HCT116 (cell line): ENCODE measurements at regions not wholly inside any gene's neighbourhood (a gene's known extent, or its start where the extent isn't known, plus 50 kb on each side); places are given as distances from the start of the nearest gene placed in this dataset.

Source experiments
- ATAC-seq: fragments of 200-7000 bp; cut with Tn5 transposase; 2 replicates; pipeline ENCODE4 v1.9.1; 2020; ENCODE audit warnings: mild to moderate bottlenecking, moderate library complexity
- BruUV-seq: library from RNA; stranded (reverse); fragments of 400-500 nt; replicated peaks from 2 replicates; lab custom pipeline; 2021; lab: Mats Ljungman, UMichigan
- CTCF ChIA-PET: fragments of 300-600 bp; sonication (Branson Sonifier 250); formaldehyde crosslinking; loops from one replicate; lab custom pipeline; 2021; ENCODE audit warnings: antibody characterized with exemption; lab: Charles Lee
- POLR2A ChIA-PET: fragments of 300-600, 350-600 bp; sonication (Branson Sonifier 250); formaldehyde crosslinking; loops from one replicate; lab custom pipeline; 2021; ENCODE audit warnings: antibody characterized with exemption; lab: Charles Lee
- RAD21 ChIA-PET, 2 experiments: fragments of 300-600 bp; sonication (Branson Sonifier 250); formaldehyde crosslinking; loops; one replicate each; lab custom pipeline; 2023; ENCODE audit warnings: low total read pairs in 2 of 2; ENCODE audit not compliant: uncharacterized antibody in 2 of 2, unreplicated experiment in 2 of 2, low non-redundant PET in 1 of 2; lab: Charles Lee
- DNase-seq: peaks from one replicate; pipeline ENCODE4 v3.0.0-alpha.2; 2010; ENCODE audit warnings: low read depth, low spot score
- H2AFZ ChIP-seq: fragments of 200-600 bp; shearing (Covaris generic), sonication (generic); 2 replicates; pipeline ENCODE4 v1.6.1; 2017; ENCODE audit warnings: low read depth, mixed run types, mixed read lengths, antibody characterized with exemption, low read length; ENCODE audit not compliant: poor library complexity, severe bottlenecking
- H3K27ac ChIP-seq: 2 replicates; pipeline ENCODE4 v1.5.1; 2012; ENCODE audit warnings: low read depth, low read length
- H3K27me3 ChIP-seq: fragments of 200-600 bp; sonication (generic); 2 replicates; pipeline ENCODE4 v1.6.1; 2016; ENCODE audit warnings: mixed run types, low read length, mixed read lengths; ENCODE audit not compliant: insufficient read depth
- H3K36me3 ChIP-seq, 2 experiments: fragments of 200-500 bp in 1 of 2; fragments of 200-600 bp in 1 of 2; sonication (Bioruptor generic) in 1 of 2; sonication (generic) in 1 of 2; 2 replicates each; pipeline versions ENCODE4 v1.5.1 to v1.6.1; 2014 to 2016; ENCODE audit warnings: low read length in 2 of 2, inconsistent platforms in 1 of 2, mixed read lengths in 1 of 2, mixed run types in 1 of 2; ENCODE audit not compliant: insufficient read depth in 2 of 2, control insufficient read depth in 1 of 2
- H3K4me1 ChIP-seq, 2 experiments: fragments of 200-600 bp in 1 of 2; sonication (generic) in 1 of 2; 2 replicates each; pipeline versions ENCODE4 v1.5.1 to v1.6.1; 2012 to 2017; ENCODE audit warnings: low read length in 2 of 2, inconsistent platforms in 1 of 2, mild to moderate bottlenecking in 1 of 2, mixed read lengths in 1 of 2, mixed run types in 1 of 2, moderate library complexity in 1 of 2; ENCODE audit not compliant: insufficient read depth in 2 of 2, control insufficient read depth in 1 of 2
- H3K4me2 ChIP-seq: fragments of 200-600 bp; sonication (generic); 2 replicates; pipeline ENCODE4 v1.6.1; 2017; ENCODE audit warnings: mixed run types, low read length, mixed read lengths
- H3K4me3 ChIP-seq, 2 experiments: fragments of 200-600 bp in 1 of 2; sonication (generic) in 1 of 2; replicated peaks in 1 of 2; 2 replicates each; pipeline ENCODE4 v1.5.1; 2011 to 2016; ENCODE audit warnings: low read length in 2 of 2, control low read depth in 1 of 2, low read depth in 1 of 2, mild to moderate bottlenecking in 1 of 2, mixed read lengths in 1 of 2, mixed run types in 1 of 2
- H3K79me2 ChIP-seq: fragments of 200-600 bp; sonication (generic); 2 replicates; pipeline ENCODE4 v1.6.1; 2017; ENCODE audit warnings: mild to moderate bottlenecking, mixed run types, low read length, moderate library complexity, mixed read lengths; ENCODE audit not compliant: insufficient read depth
- H3K9ac ChIP-seq: fragments of 200-600 bp; sonication (generic); 2 replicates; pipeline ENCODE4 v1.6.1; 2016; ENCODE audit warnings: low read length, mixed read lengths
- H3K9me2 ChIP-seq: fragments of 200-600 bp; sonication (generic), shearing (Covaris generic); 2 replicates; pipeline ENCODE4 v1.6.1; 2017; ENCODE audit warnings: mixed run types, mild to moderate bottlenecking, moderate library complexity; ENCODE audit not compliant: insufficient read depth
- H3K9me3 ChIP-seq, 2 experiments: fragments of 200-500 bp in 1 of 2; fragments of 200-600 bp in 1 of 2; sonication (Bioruptor generic) in 1 of 2; sonication (generic) in 1 of 2; 2 replicates each; pipeline ENCODE4 v1.6.1; 2014 to 2017; ENCODE audit warnings: low read length in 2 of 2, mixed read lengths in 2 of 2, inconsistent platforms in 1 of 2, low read depth in 1 of 2, mild to moderate bottlenecking in 1 of 2, mixed run types in 1 of 2, moderate library complexity in 1 of 2; ENCODE audit not compliant: control insufficient read depth in 1 of 2, insufficient read depth in 1 of 2
- H4K20me1 ChIP-seq: fragments of 200-600 bp; sonication (generic), shearing (Covaris generic); 2 replicates; pipeline ENCODE4 v1.6.1; 2017; ENCODE audit warnings: mixed run types, mild to moderate bottlenecking, moderate library complexity; ENCODE audit not compliant: insufficient read depth
- ATF3 ChIP-seq: IDR thresholded peaks from 2 replicates; pipeline ENCODE4 v1.6.1; 2012
- CBX3 ChIP-seq: IDR thresholded peaks from 2 replicates; pipeline ENCODE4 v1.6.1; 2012; ENCODE audit warnings: low read depth
- CEBPB ChIP-seq: IDR thresholded peaks from 2 replicates; pipeline ENCODE4 v1.6.1; 2012; ENCODE audit warnings: low read depth
- CTCF ChIP-seq, 3 experiments: fragments of 200-600 bp in 1 of 3; sonication (generic) in 1 of 3; IDR thresholded peaks in 2 of 3; conservative IDR thresholded peaks in 1 of 3; 2 replicates each; pipeline ENCODE4 v1.5.1; 2012 to 2017; ENCODE audit warnings: low read depth in 2 of 3, low read length in 2 of 3, antibody characterized with exemption in 1 of 3, borderline replicate concordance in 1 of 3, control low read depth in 1 of 3, mild to moderate bottlenecking in 1 of 3, mixed read lengths in 1 of 3, mixed run types in 1 of 3, moderate library complexity in 1 of 3; ENCODE audit not compliant: insufficient read depth in 1 of 3
- ELF1 ChIP-seq: IDR thresholded peaks from 2 replicates; pipeline ENCODE4 v1.6.1; 2012; ENCODE audit warnings: low read depth, borderline replicate concordance
- EZH2 ChIP-seq: fragments of 200-600 bp; sonication (generic); IDR thresholded peaks from 2 replicates; pipeline ENCODE4 v1.6.1; 2017; ENCODE audit warnings: antibody characterized with exemption, mixed run types
- EZH2phosphoT487 ChIP-seq: fragments of 200-600 bp; IDR thresholded peaks from 2 replicates; pipeline ENCODE4 v1.6.1; 2018; ENCODE audit warnings: antibody characterized with exemption, borderline replicate concordance
- FOSL1 ChIP-seq: IDR thresholded peaks from 2 replicates; pipeline ENCODE4 v1.6.1; 2012; ENCODE audit warnings: low read depth
- JUND ChIP-seq: IDR thresholded peaks from 2 replicates; pipeline ENCODE4 v1.6.1; 2012
- MAX ChIP-seq: IDR thresholded peaks from 2 replicates; pipeline ENCODE4 v1.6.1; 2012
- POLR2A ChIP-seq: IDR thresholded peaks from 2 replicates; pipeline ENCODE4 v1.7.0; 2011; ENCODE audit warnings: borderline replicate concordance; ENCODE audit not compliant: insufficient read depth, insufficient read length; ENCODE audit errors: extremely low read depth
- POLR2AphosphoS5 ChIP-seq: IDR thresholded peaks from 2 replicates; pipeline ENCODE4 v1.6.1; 2011; ENCODE audit warnings: mild to moderate bottlenecking, low read depth, low read length, moderate library complexity
- RAD21 ChIP-seq: IDR thresholded peaks from 2 replicates; pipeline ENCODE4 v1.6.1; 2012; ENCODE audit warnings: low read depth, mild to moderate bottlenecking
- REST ChIP-seq: IDR thresholded peaks from 2 replicates; pipeline ENCODE4 v1.6.1; 2012; ENCODE audit warnings: low read depth
- SP1 ChIP-seq: IDR thresholded peaks from 2 replicates; pipeline ENCODE4 v1.6.1; 2012; ENCODE audit warnings: low read depth
- TCF7L2 ChIP-seq: IDR thresholded peaks from 2 replicates; pipeline ENCODE4 v1.7.0; 2011; ENCODE audit warnings: borderline replicate concordance, inconsistent platforms; ENCODE audit not compliant: insufficient read depth, insufficient read length; ENCODE audit errors: extremely low read depth
- ZFX ChIP-seq: fragments of 450-650 bp; IDR thresholded peaks from 2 replicates; pipeline ENCODE4 v1.6.1; 2017
- ZNF274 ChIP-seq: fragments of 200-500 bp; sonication (Bioruptor generic); IDR thresholded peaks from 2 replicates; pipeline ENCODE4 v1.6.1; 2014; ENCODE audit warnings: mild to moderate bottlenecking, low read depth, low read length, inconsistent platforms
- intact Hi-C: fragments of 100-400 bp; cut with micrococcal nuclease; formaldehyde crosslinking; loops from 2 replicates; pipeline ENCODE4 v1.10.0; 2022

- no peaks in the 10 kb centered on the region for H3K79me2 ChIP-seq
- ChIA-PET CTCF (no interaction called here), RAD21 (no interaction called here), POLR2A (no interaction called here)
- H4K20me1 ChIP-seq, result no peaks in the 10 kb centered on the region
- H3K36me3 ChIP-seq, result no peaks in the 10 kb centered on the region
- peaks cover 0 to 49% of the 10 kb centered on the region in 2 experiments; a peak in 2 of 4 replicates for H3K9me3 ChIP-seq
- intact Hi-C loops, result no loop called here
- no peaks in the 10 kb centered on the region for H3K4me1 ChIP-seq
- H3K4me2 ChIP-seq, result no peak overlapping the region
- no peak for TF ChIP-seq TCF7L2
- TF ChIP-seq RAD21, result no peak
- TF ChIP-seq JUND, result no peak
- TF ChIP-seq FOSL1, result no peak
- TF ChIP-seq ELF1, result no peak
- no peak for TF ChIP-seq CTCF (IDR thresholded peaks at IDR 0.05 in 2 of 3, conservative IDR thresholded peaks at IDR 0.05 in 1 of 3; ENCODE audit: borderline replicate concordance in 1 of 3, insufficient read depth in 1 of 3, low read depth in 2 of 3, low read length in 2 of 3)
- no peak for TF ChIP-seq POLR2AphosphoS5
- no peak for TF ChIP-seq SP1
- TF ChIP-seq CBX3, result no peak
- TF ChIP-seq POLR2A, result no peak
- TF ChIP-seq ZFX, result no peak
- no peak for TF ChIP-seq ATF3
- no peak for TF ChIP-seq MAX
- TF ChIP-seq EZH2phosphoT487, result no peak
- TF ChIP-seq REST, result no peak
- TF ChIP-seq ZNF274, result no peak
- no peak for TF ChIP-seq CEBPB
- TF ChIP-seq EZH2, result no peak
- no peak overlapping the region for H3K4me3 ChIP-seq
- DNase-seq (no peak), ATAC-seq (no peak)
- H3K9me2 ChIP-seq, result no peaks in the 10 kb centered on the region
- H2AFZ ChIP-seq, result no peak overlapping the region
- no peak overlapping the region for H3K27ac ChIP-seq
- no peaks in the 10 kb centered on the region for H3K27me3 ChIP-seq
- BruUV-seq, result no TSS peak
- H3K9ac ChIP-seq, result no peak overlapping the region
Observed at GRCh38 chr20:60764328-60764727, 487.7 kb upstream of the CDH4 start.
